H1 (cell line): ENCODE measurements at regions not wholly inside any gene's neighbourhood (a gene's known extent, or its start where the extent isn't known, plus 50 kb on each side); places are given as distances from the start of the nearest gene placed in this dataset.

Experiments used
- CTCF ChIA-PET: fragments of 300-600 bp; sonication (Branson Sonifier 250); formaldehyde crosslinking; loops from one replicate; lab custom pipeline; 2021; ENCODE audit not compliant: partially characterized antibody; lab: Charles Lee
- POLR2A ChIA-PET: fragments of 300-600 bp; sonication (Branson Sonifier 250); formaldehyde crosslinking; loops from one replicate; lab custom pipeline; 2021; ENCODE audit warnings: inconsistent platforms; ENCODE audit not compliant: partially characterized antibody; lab: Charles Lee
- DNase-seq, 2 experiments: peaks; one replicate each; pipeline versions ENCODE4 v3.0.0 to v3.0.0-alpha.2; 2010 to 2022; ENCODE audit warnings: low spot score in 2 of 2, low read depth in 1 of 2, mixed read lengths in 1 of 2
- FAIRE-seq: peaks from 2 replicates; lab custom pipeline; 2011; peaks lifted over from hg19 to GRCh38; lab: Jason Lieb, UNC
- H2AFZ ChIP-seq: 2 replicates; pipeline ENCODE4 v1.8.1; 2012; ENCODE audit warnings: low read length, inconsistent platforms
- H2AK5ac ChIP-seq: 2 replicates; pipeline ENCODE4 v1.6.1; 2013; ENCODE audit warnings: low read depth, low read length
- H2BK120ac ChIP-seq: replicated peaks from 2 replicates; pipeline ENCODE3; 2013; ENCODE audit warnings: low read depth, low read length, inconsistent platforms
- H2BK12ac ChIP-seq: 2 replicates; pipeline ENCODE4 v1.6.1; 2013; ENCODE audit warnings: low read depth, low read length
- H2BK15ac ChIP-seq: 2 replicates; pipeline ENCODE4 v1.6.1; 2013; ENCODE audit warnings: low read length
- H2BK20ac ChIP-seq: 2 replicates; pipeline ENCODE4 v1.6.1; 2013; ENCODE audit warnings: low read length
- H2BK5ac ChIP-seq: 2 replicates; pipeline ENCODE4 v1.6.1; 2013; ENCODE audit warnings: low read depth, low read length
- H3K14ac ChIP-seq: 2 replicates; pipeline ENCODE4 v1.6.1; 2013; ENCODE audit warnings: inconsistent platforms; ENCODE audit not compliant: insufficient read length
- H3K18ac ChIP-seq: 2 replicates; pipeline ENCODE4 v1.6.1; 2013; ENCODE audit warnings: low read length; ENCODE audit errors: extremely low read depth
- H3K23ac ChIP-seq: 2 replicates; pipeline ENCODE4 v1.6.1; 2013; ENCODE audit warnings: inconsistent platforms; ENCODE audit not compliant: insufficient read length
- H3K23me2 ChIP-seq: 2 replicates; pipeline ENCODE4 v1.6.1; 2013; ENCODE audit warnings: low read depth, low read length
- H3K27ac ChIP-seq: 2 replicates; pipeline ENCODE4 v1.6.1; 2011; ENCODE audit warnings: low read depth, low read length, inconsistent platforms
- H3K27me3 ChIP-seq, 4 experiments: replicated peaks in 1 of 4; 1 replicate in 1 of 4; 2 replicates in 3 of 4; pipeline versions ENCODE4 v1.6.1 to v1.8.1; 2011 to 2013; ENCODE audit warnings: low read length in 3 of 4, mild to moderate bottlenecking in 3 of 4, inconsistent platforms in 2 of 4, mixed read lengths in 2 of 4, moderate library complexity in 1 of 4; ENCODE audit not compliant: control insufficient read depth in 3 of 4, insufficient read depth in 3 of 4; ENCODE audit errors: extremely low read depth in 1 of 4
- H3K36me3 ChIP-seq, 4 experiments: 2 replicates each; pipeline versions ENCODE4 v1.6.1 to v1.8.1; 2011 to 2013; ENCODE audit warnings: mild to moderate bottlenecking in 4 of 4, low read length in 3 of 4, moderate library complexity in 2 of 4, control low read depth in 1 of 4, inconsistent platforms in 1 of 4; ENCODE audit not compliant: insufficient read depth in 4 of 4, control insufficient read depth in 2 of 4
- H3K4ac ChIP-seq: replicated peaks from 2 replicates; pipeline ENCODE3; 2013; ENCODE audit warnings: low read length, low read depth, mixed read lengths, inconsistent platforms; ENCODE audit not compliant: insufficient read length
- H3K4me1 ChIP-seq, 4 experiments: replicated peaks in 1 of 4; 1 replicate in 1 of 4; 2 replicates in 3 of 4; pipeline versions ENCODE4 v1.6.1 to v1.8.1; 2011 to 2013; ENCODE audit warnings: low read length in 3 of 4, inconsistent platforms in 2 of 4, mixed read lengths in 1 of 4; ENCODE audit not compliant: insufficient read depth in 4 of 4, control insufficient read depth in 3 of 4
- H3K4me2 ChIP-seq, 2 experiments: 2 replicates each; pipeline versions ENCODE4 v1.6.1 to v1.8.1; 2011 to 2013; ENCODE audit warnings: low read depth in 2 of 2, low read length in 2 of 2, control low read depth in 1 of 2, inconsistent platforms in 1 of 2, mild to moderate bottlenecking in 1 of 2; ENCODE audit not compliant: insufficient read depth in 1 of 2
- H3K4me3 ChIP-seq, 4 experiments: fragments of 200-600, 300-600 bp in 1 of 4; sonication (generic), shearing (Covaris generic), sonication (Bioruptor Twin) in 1 of 4; 2 replicates each; pipeline versions ENCODE4 v1.5.1 to v1.8.1; 2011 to 2016; ENCODE audit warnings: low read length in 4 of 4, low read depth in 3 of 4, control low read depth in 2 of 4, inconsistent platforms in 2 of 4, mild to moderate bottlenecking in 2 of 4, mixed read lengths in 1 of 4, moderate library complexity in 1 of 4; ENCODE audit not compliant: insufficient read depth in 2 of 4; ENCODE audit errors: extremely low read depth in 1 of 4
- H3K56ac ChIP-seq: replicated peaks from 2 replicates; pipeline ENCODE3; 2013; ENCODE audit warnings: low read depth, mild to moderate bottlenecking, mixed read lengths, low read length, inconsistent platforms; ENCODE audit not compliant: insufficient read length
- H3K79me1 ChIP-seq: 2 replicates; pipeline ENCODE4 v1.6.1; 2013; ENCODE audit warnings: low read depth, low read length, control low read depth
- H3K79me2 ChIP-seq, 2 experiments: 2 replicates each; pipeline versions ENCODE4 v1.6.1 to v1.8.1; 2012 to 2013; ENCODE audit warnings: low read length in 2 of 2, mild to moderate bottlenecking in 2 of 2, inconsistent platforms in 1 of 2; ENCODE audit not compliant: insufficient read depth in 2 of 2, control insufficient read depth in 1 of 2
- H3K9ac ChIP-seq, 4 experiments: replicated peaks in 1 of 4; 1 replicate in 1 of 4; 2 replicates in 3 of 4; pipeline versions ENCODE4 v1.6.1 to v1.8.1; 2011 to 2013; ENCODE audit warnings: low read depth in 3 of 4, low read length in 3 of 4, control low read depth in 2 of 4, mild to moderate bottlenecking in 2 of 4, moderate library complexity in 2 of 4, inconsistent platforms in 1 of 4; ENCODE audit errors: extremely low read depth in 1 of 4
- H3K9me3 ChIP-seq, 2 experiments: 2 replicates each; pipeline versions ENCODE4 v1.6.1 to v1.8.1; 2012 to 2013; ENCODE audit warnings: mild to moderate bottlenecking in 2 of 2, moderate library complexity in 2 of 2, control low read depth in 1 of 2, inconsistent platforms in 1 of 2, low read depth in 1 of 2, low read length in 1 of 2, mixed read lengths in 1 of 2; ENCODE audit not compliant: insufficient read depth in 2 of 2
- H4K20me1 ChIP-seq, 2 experiments: replicated peaks in 1 of 2; 2 replicates each; pipeline versions ENCODE3 to v1.8.1; 2011 to 2013; ENCODE audit warnings: inconsistent platforms in 2 of 2, low read length in 2 of 2, mild to moderate bottlenecking in 1 of 2; ENCODE audit not compliant: insufficient read depth in 2 of 2, control insufficient read depth in 1 of 2
- H4K5ac ChIP-seq: 2 replicates; pipeline ENCODE4 v1.6.1; 2013; ENCODE audit warnings: low read length, low read depth, mixed read lengths, inconsistent platforms; ENCODE audit not compliant: insufficient read length
- H4K8ac ChIP-seq: 2 replicates; pipeline ENCODE4 v1.8.0; 2013; ENCODE audit warnings: mild to moderate bottlenecking, moderate library complexity, low read length, inconsistent platforms; ENCODE audit not compliant: insufficient read depth; ENCODE audit errors: extremely low read depth
- H4K91ac ChIP-seq: replicated peaks from 2 replicates; pipeline ENCODE3; 2013; ENCODE audit warnings: low read length, mixed read lengths, inconsistent platforms; ENCODE audit not compliant: insufficient read length
- ATF2 ChIP-seq: IDR thresholded peaks from 2 replicates; pipeline ENCODE4 v1.6.1; 2012; ENCODE audit warnings: low read length, inconsistent platforms
- CBX5 ChIP-seq: fragments of 300-800, 300-1000 bp; sonication (generic); IDR thresholded peaks from 2 replicates; pipeline ENCODE4 v1.7.1; 2016; ENCODE audit warnings: antibody characterized with exemption, low read length, low read depth
- CTCF ChIP-seq, 3 experiments: IDR thresholded peaks; 1 replicate in 2 of 3; 2 replicates in 1 of 3; pipeline versions ENCODE4 v1.5.1 to v1.6.1; 2011; ENCODE audit warnings: low read length in 3 of 3, mild to moderate bottlenecking in 3 of 3, inconsistent platforms in 2 of 3, low read depth in 1 of 3, moderate library complexity in 1 of 3; ENCODE audit not compliant: insufficient read depth in 1 of 3; ENCODE audit errors: control extremely low read depth in 1 of 3
- EP300 ChIP-seq, 2 experiments: IDR thresholded peaks; 1 replicate in 1 of 2; 2 replicates in 1 of 2; pipeline ENCODE4 v1.6.1; 2011 to 2012; ENCODE audit warnings: low read depth in 2 of 2, low read length in 2 of 2, mild to moderate bottlenecking in 2 of 2, borderline replicate concordance in 1 of 2, inconsistent platforms in 1 of 2, moderate library complexity in 1 of 2
- JUND ChIP-seq: IDR thresholded peaks from 2 replicates; pipeline ENCODE4 v1.6.1; 2011; ENCODE audit warnings: mild to moderate bottlenecking, improper control_type of control experiment, low read length
- KDM5A ChIP-seq: fragments of 200-600 bp; IDR thresholded peaks from 2 replicates; pipeline ENCODE4 v1.7.1; 2012; ENCODE audit warnings: mild to moderate bottlenecking, low read length, inconsistent platforms, mixed read lengths
- MAFK ChIP-seq: IDR thresholded peaks from 2 replicates; pipeline ENCODE4 v1.6.1; 2012; ENCODE audit warnings: low read depth, mild to moderate bottlenecking, improper control_type of control experiment, low read length
- RFX5 ChIP-seq: IDR thresholded peaks from 2 replicates; pipeline ENCODE4 v1.6.1; 2011; ENCODE audit warnings: low read depth, low read length, improper control_type of control experiment, borderline replicate concordance
- SP2 ChIP-seq: IDR thresholded peaks from 2 replicates; pipeline ENCODE4 v1.6.1; 2012; ENCODE audit warnings: mild to moderate bottlenecking, low read length, inconsistent platforms
- TAF1 ChIP-seq: IDR thresholded peaks from 2 replicates; pipeline ENCODE4 v1.6.1; 2011; ENCODE audit warnings: mild to moderate bottlenecking, low read depth, low read length
- ZNF274 ChIP-seq: IDR thresholded peaks from 2 replicates; pipeline ENCODE4 v1.7.0; 2012; ENCODE audit warnings: low read length, borderline replicate concordance; ENCODE audit errors: extremely low read depth
- WGBS, 2 experiments: shearing (Covaris generic) in 1 of 2; methylation state at CpG; one replicate each; pipeline versions ENCODE4 v1.1.6 to v1.1.7; 2013 to 2015; ENCODE audit warnings: low lambda C conversion rate in 2 of 2, mixed read lengths in 2 of 2, inconsistent platforms in 1 of 2, low coverage in 1 of 2, missing lambda C conversion rate in 1 of 2; ENCODE audit not compliant: insufficient replicate concordance in 2 of 2, insufficient coverage in 1 of 2, insufficient read length in 1 of 2; ENCODE audit errors: extremely low coverage in 1 of 2, missing lambda C conversion rate in 1 of 2; 5-methylcytosine and 5-hydroxymethylcytosine counted together

- CTCF ChIA-PET = no interaction called here
- TF ChIP-seq MAFK = no peak
- no peak for TF ChIP-seq CTCF (IDR thresholded peaks at IDR 0.05; ENCODE audit: control extremely low read depth in 1 of 3, insufficient read depth in 1 of 3, low read depth in 1 of 3, low read length in 3 of 3)
- no peak for TF ChIP-seq JUND
- TF ChIP-seq TAF1 = no peak
- no peak for TF ChIP-seq SP2
- TF ChIP-seq RFX5 = no peak
- TF ChIP-seq ZNF274 = no peak
- no peak for TF ChIP-seq KDM5A
- no peak for TF ChIP-seq ATF2
- no peak for TF ChIP-seq EP300 (IDR thresholded peaks at IDR 0.05; ENCODE audit: borderline replicate concordance in 1 of 2, low read depth in 2 of 2, low read length in 2 of 2)
- TF ChIP-seq CBX5 = no peak
These were observed 298.0 kb upstream of the PIK3R1 start for GRCh38 chr5:67917561-67917960.

More at GRCh38 chr5:67917561-67917960, 298.0 kb upstream of the PIK3R1 start:
- Histone ChIP-seq H4K5ac (no peak overlapping the region), H3K36me3 (no peaks in the 10 kb centered on the region), H3K4me2 (no peak overlapping the region), H2BK120ac (no peak overlapping the region), H3K23me2 (no peaks in the 10 kb centered on the region), H2AFZ (no peak overlapping the region), H3K14ac (no peak overlapping the region), H3K27ac (no peak overlapping the region), H4K91ac (no peak overlapping the region), H3K18ac (no peak overlapping the region), H4K8ac (no peak overlapping the region), H2BK5ac (no peak overlapping the region), H3K79me2 (no peaks in the 10 kb centered on the region), H3K4ac (no peak overlapping the region), H3K9ac (no peak overlapping the region), H3K79me1 (no peaks in the 10 kb centered on the region), H4K20me1 (no peaks in the 10 kb centered on the region), H2AK5ac (no peak overlapping the region), H2BK12ac (no peak overlapping the region), H3K27me3 (no peaks in the 10 kb centered on the region), H3K4me3 (no peak overlapping the region), H3K56ac (no peak overlapping the region), H3K9me3 (no peaks in the 10 kb centered on the region), H3K23ac (no peak overlapping the region), H2BK20ac (no peak overlapping the region), H3K4me1 (0 out of 7 replicates have a peak, but pooled peaks cover 0 to under 1% (median 0%) of the 10 kb centered on the region in 4 experiments), H2BK15ac (no peak overlapping the region)
- no peak for FAIRE-seq
- WGBS, 2 experiments = 92% methylated on average over 4 of the region's 4 CpGs; no CpG with 5 or more reads in 1 of the 2 experiments
- DNase-seq = no peak
- POLR2A ChIA-PET = no interaction called here
